NCI-H1092 (cell line): ENCODE measurements at regions not wholly inside any gene's neighbourhood (a gene's known extent, or its start where the extent isn't known, plus 50 kb on each side); places are given as distances from the start of the nearest gene placed in this dataset.
"Not testable (repeated sequence)": the region's sequence is repeated elsewhere in the genome, so short reads cannot be mapped to it uniquely, and the experiment has no call there.

Experiments
- DNase-seq: peaks from one replicate; lab custom pipeline; 2025; lab: John Stamatoyannopoulos, UW

DNA sequence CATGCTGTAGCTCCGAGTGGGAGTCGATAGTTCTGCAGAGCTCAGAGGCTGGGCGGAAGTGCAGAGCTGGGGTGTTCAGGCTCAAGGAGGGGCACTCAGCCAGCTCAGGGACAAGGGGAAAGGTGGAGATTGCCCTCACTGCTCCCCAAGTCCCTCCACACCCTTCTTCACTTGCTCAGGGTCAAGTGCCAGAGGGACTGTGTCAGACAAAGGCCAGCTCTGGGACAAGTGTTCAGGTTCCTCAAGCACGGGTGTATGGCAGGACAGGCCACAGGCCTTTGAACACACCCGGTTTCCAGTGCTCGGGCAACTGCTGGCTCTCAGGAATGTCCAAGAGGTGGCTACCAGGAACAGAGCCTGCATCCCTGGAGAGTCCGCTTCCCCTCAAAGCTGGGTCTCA, 293.0 kb upstream of the PODXL start:
- DNase-seq, result no peak

DNA sequence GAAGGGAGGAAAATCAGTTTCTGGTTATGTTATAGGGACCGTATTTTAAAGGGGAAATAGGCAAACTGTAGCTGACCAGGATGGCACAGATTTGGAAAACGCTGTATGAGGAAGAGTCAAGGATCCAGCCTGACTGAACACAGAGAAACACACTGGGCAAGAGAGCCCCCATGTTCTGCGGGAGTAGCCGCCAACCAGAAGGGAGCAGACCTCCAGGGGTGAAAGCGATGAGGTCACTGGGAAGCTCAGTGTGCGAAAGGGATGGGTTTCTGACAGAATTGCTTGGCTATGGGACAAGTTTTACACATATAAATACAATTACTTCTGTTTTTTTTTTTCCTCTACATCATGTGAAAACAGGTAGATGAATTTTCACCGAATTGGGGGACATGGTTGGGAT, 291.6 kb upstream of the PODXL start:
- no peak for DNase-seq

DNA sequence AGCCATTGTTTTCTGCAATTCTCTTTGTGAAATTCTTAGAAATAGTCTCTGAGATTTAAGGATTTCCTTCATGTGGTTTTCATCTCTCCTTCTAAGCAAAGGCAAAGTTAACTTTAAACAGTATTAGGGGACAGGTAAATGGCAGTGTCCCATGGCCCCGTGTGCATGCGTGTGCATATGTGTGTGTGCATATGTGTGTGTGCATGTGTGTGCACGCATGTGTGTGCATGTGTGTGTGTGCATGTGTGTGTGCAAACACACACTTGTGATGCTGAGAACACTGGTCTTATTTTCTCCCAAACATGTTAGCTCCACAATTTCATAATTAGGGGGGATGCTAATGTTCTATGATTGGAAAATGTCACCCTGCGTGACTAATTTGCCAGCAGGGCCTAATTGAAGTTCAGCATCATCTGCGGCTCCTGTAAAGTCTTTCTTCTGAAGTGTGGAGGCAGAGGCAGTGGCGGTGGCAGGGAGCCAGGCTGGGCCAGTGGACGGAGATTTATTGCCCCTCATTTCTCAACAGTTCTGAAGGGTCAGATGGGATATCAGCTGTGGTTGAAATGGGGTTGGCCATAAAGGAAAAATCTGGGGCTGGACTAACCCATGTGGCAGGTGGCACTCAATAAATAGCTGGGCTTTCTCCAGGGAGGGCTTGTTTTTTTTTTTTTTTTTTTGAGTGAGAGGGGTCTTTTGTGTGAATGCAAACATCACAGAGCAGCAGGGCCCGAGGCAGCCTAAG, 289.3 kb upstream of the PODXL start:
- no peak for DNase-seq

DNA sequence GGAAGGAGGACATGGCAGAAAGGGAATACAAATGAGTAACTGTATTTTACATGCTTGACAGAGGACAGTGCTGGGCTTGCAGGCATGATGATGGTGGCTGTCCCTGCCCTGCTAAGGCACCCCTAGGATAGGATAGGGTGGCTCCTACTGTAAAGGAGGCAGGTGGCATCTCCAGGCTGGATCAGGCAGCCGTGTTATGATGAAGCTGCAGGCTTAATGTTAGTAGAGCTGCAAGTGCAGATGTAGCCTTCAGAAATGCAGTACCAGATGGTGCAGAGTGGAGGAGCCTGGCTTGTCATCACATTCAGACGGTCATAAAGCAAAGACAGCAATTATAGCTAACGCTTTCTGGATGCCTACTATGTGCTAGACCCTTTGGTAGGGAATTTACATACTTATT, 287.9 kb upstream of the PODXL start:
- no peak for DNase-seq

DNA sequence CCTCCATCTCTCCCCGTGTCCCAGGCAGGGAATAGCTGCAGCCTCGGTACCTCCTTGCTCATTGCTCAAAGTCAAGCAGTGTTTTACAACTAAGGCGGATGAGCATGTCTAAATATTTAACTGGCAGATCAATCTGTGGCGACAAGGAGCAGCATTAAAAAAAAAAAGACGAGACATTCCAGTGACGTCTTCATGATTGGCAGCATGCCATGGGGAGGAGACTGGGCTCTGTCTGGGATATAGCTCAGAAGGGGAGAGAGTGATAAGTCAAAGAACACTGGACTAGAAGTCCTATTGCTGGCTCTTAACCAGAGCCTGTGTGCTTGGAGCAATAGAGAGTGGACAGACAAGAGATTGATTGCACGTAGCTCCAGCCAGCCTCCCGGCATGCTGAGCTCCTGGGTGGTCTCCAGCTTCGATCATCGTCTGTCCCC, 287.5 kb upstream of the PODXL start:
- DNase-seq, result no peak

DNA sequence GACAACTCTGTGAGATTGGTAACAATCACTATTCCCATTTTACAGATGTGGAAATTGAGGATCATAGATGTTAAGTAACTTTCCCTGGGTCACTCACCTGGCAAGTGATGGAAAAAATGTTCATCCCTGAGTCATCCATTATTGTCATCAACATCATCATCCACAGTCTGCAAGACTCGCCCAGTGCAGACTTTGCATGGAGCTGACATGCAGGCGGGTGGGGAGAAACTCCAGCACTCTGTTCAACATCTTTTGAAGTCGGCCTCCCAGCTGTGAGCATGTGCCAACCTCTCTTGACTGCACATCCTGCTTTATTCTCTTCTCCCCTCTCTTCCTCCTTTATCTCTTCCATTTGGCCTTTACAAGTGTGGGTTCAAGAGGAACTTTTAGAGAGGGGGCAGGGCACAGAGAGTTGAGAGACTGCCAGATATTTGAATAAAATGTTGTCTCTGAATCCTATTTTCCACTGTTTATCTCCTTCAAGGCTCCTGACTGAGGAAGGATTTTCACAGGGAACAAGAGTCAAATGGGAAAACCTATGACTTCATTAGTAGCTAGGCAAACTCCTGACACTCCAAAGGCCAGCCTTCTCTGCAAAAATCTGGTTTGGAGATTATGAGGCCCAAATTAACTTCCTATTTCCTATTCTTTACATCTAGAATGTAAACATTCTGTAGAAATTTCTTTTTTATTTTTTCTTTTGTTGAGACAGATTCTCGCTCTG, 283.7 kb upstream of the PODXL start:
- no peak for DNase-seq

DNA sequence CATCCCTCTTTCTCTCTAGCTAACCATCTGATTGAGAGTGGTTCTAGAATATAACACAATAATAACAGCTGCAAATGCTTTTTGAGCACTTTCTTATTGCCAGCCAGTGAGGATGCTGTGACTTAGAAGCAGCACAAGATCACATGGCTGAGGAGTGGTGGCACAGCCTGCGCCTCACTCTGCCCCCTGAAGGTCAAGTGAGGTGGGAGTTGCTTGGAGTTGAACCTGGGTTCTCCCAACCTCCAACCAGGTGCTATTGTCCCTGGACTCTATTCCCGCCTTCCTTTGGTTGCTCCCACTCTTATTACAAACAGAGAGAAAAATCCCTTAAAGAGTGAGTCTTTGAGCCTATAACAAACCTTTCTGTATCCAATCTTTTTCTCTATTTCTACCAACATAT, 280.3 kb upstream of the PODXL start:
- DNase-seq, result no peak

DNA sequence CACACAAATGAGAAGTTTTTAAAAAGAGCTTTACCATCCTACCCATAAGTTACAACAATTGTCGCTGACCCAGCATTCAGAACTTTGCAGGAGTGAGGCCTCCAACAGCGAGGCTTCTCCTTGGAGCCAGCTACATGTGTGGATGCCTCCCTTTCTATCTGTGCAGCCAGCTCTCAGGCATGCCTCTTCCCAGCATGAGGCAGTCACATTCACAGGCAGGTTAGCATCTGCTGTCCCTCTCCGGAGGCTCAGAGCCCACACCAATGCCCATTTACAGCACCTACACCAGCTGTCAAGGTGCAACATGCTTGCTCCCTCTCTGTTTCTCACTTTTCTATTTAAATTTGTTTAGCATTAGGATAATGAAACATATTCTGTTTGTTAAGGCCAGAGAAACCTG, 278.7 kb upstream of the PODXL start:
- DNase-seq, result no peak

DNA sequence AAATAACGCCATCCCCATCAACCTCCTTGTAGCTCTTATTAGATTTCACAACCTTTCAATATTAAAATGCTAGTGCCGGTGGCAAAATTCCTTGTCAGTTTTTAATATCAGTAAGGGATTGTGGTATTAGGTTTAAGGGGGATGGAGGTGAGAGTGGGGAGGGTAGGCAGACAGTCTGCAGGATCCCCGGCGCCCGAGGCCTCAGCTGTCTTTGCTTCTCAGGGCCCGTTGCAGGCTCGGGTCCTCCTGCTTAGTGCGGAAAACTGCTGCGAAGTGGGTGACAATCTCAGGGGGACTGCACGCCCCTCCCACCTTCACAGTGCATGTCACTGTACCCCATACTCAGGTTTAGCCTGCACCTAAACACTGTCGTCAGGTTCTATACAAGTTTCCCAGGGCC, 274.3 kb upstream of the PODXL start:
- DNase-seq, result no peak

DNA sequence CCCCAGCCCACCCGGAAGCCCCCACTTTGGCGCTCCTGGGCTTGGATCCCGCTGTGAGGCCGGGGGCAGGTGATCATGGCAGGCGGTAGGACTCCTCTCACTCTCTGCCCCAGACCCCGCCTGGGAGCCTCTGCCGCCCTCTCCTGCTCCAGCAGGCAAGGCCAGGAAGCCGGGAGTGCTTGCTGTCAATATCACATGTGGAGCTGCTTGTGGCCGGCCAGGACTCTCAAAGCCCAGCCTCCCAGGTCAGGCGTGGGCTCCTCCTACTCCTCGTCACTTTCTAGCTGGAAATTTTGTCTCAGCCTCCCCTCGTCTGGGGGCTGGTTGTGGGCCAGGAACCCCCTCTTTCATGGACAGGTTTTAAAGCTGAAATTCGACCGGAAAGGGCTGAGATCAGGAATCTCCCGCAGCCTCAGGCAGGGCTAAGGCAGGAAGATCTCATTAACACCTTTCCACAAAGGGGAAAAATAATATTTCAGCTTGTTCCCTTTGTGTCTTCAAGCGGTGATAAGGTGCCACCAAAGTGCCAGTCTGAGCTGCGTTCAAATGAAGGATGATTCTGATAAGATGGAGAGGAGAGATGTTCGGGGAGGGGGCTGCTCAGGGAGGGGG, 273.6 kb upstream of the PODXL start:
- DNase-seq, result peak; percentile 42

DNA sequence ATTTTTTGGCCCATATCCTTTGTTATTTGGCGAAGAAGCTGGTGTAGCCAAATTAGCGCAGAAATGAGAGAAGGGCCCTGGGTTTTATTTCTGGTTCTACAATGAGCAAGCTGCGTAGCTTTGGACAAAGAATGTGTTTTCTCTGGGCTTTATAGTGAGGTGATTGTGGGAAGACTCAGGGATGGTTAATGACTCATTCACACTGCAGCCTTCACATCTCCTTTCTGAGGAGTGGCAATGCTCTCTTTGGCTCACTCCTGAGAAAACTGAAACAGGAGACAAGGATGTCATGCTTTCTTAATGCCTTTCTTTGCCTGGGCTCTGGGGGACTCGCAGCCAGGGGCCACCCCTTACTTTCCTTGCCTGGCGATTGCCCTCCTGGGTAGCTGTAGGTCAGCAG, 271.0 kb upstream of the PODXL start:
- no peak for DNase-seq

DNA sequence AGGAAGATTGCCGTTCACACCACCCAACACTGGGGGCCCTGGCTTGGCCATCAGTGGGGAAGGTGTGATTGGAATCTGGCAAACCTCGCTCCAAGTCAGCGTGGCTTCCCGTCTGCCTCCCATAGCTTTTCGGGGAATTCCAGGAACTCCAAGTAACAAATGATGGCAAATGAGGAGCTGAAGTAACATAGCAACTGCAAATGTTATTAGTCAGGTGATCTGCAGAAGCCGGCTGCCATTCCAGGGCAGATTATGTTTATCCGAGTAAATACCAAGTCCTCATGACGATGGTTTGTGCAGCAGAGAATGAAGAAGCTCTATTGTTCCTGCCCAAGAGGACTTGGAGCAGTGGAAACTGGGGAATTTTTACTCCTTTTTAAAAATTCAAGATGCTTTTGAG, 270.5 kb upstream of the PODXL start:
- no peak for DNase-seq

DNA sequence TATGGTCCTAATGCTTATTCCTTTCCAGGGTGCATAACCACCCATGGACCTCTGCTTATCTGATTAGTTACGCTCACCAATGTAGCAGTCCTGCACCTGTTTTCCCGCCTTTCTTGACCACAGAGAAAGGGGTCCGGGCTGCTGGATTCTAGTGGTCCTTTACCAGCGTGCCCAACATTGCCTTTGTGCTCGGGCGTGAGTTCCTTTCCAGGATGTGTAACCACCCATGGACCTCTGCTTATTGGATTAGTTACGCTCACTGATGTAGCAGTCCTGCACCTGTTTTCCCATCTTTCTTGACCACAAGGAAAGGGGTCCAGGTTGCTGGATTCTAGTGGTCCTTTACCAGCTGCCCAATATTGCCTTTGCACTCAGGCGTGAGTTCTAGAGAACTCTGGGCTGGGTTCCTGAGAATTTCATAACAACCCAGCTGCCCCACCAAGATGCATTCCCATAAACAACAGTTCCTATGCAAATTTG, 267.6 kb upstream of the PODXL start:
- not testable (repeated sequence) for DNase-seq

DNA sequence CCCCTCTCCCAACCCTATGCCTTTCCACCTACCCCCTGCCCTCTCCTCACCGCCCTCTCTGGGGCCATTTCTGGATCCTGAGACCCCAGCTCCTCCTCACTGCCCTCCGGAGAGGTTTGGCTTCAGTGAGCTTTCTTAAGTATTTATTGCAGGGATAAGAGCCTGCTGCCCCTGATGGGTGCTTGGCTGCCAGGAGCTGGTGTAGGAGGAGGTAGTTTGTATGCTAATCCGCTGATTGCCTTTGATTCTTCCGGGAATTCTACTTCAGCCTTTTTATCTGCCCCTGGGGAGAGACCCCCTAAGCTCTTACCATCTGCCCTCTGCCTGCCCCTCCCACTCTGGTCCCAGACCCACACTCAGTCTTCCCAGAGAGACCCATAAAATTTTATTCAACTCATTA, 263.5 kb upstream of the PODXL start:
- peak; percentile 18 for DNase-seq

DNA sequence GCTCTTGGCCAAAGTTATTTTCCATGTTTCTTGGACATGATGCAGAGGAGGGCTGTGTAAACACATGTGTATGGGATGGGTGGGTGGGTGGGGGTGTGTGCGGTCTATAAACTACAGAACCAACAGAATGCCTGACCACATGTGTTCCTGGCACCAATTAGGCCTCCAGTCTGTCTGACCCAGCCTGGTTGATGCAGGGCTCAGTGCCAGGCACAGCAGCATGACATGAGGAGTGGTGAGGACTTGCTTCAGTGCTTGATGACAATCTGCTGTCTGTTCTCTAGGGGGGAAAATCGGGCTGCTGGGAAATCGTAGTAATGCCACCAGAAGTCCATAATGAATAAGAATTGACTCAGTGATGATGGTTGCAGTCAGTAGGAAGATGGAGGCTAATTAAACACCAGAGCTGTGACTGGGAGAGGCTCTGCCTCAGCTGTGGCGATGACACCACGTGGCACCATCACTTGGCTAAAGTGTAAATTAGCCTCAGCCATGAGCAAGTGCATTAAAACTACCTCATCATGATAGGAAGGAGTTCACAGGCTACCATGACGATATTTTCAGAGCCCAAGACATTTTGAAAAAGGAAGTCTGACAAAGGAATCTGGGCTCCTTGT, 260.1 kb upstream of the PODXL start:
- DNase-seq, result no peak

DNA sequence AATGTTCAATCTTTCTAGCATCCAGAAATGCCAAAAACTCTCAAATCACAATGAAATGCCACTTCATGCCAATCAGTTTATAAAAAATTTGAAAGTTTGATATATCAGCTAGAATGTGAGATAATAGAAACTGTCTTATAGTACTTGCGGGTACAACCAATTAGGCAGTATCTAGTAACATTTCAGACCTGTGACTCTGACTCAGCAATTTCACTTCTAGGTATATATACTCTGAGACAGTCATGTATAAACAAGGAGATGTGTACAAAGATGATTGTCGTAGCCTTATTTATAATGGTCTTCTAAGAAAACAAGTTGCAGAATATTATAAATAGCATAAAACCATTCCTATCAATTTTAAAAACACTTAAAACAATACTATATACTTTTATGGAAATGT, 252.3 kb upstream of the PODXL start:
- DNase-seq, result no peak

DNA sequence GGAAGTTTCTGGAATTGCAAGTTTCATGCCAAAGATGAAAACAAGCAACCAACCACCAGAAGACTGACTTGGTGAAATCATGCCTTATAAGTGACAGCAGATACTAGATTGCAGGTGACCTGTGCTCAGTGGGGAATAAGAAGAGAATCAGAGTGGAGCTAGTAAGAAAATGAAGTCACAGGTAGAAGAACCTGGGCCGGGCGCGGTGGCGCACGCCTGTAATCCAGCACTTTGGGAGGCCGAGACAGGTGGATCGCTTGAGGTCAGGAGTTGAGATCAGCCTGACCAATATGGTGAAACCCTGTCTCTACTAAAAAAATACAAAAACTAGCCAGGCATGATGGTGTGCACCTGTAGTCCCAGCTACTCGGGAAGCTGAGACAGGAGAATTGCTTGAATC, 251.7 kb upstream of the PODXL start:
- not testable (repeated sequence) for DNase-seq

DNA sequence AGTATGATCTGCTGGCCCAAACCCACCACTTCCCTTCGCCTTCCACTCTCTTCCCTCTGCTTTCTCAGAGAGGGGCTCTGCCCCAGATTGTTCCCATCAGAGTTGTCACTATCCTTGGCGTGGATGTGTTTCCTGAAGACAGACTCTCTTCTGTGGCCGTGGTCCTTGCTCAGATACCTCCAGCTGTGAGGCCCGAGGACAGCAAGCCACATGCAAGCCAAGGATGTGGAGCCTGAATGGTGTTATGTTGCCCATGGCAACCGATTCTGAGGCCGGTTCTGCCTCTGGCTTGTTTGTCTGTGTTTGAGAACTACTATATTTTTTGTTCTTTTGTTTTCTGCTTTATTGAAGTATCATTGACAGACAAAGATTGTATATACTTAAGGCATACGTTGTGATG, 247.4 kb upstream of the PODXL start:
- DNase-seq, result peak; percentile 35

DNA sequence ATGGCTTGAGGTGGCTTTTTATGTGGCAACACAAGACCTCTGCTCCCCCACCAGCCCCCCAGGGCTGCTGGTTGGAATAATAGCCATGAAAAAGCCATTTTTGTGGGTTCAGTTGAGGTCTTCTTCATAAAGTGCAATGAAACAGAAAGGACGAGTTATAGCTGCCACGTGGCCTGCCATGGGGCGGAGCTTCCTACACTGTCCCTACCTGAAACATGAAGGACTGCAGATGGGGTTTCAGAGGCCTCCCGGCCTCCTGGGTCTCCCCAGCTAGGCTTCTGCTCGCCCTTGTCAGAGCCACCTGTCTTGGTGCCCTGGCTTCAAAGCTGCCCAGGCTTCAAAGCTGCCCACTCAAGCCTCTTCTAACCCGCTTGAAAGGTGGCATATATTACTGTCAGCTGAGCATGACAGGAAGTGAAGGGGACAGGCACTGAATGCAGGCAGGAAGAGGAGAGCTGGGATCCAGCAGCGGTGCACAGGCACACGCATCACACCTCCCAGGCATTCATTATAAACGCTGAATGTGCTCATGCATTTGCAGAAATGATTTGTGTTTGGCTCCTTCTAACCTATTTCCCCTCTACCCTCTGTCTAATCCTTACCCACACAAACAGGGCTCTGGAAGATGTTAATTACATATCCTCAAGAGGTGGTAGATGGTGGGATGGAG, 245.9 kb upstream of the PODXL start:
- DNase-seq, result no peak

DNA sequence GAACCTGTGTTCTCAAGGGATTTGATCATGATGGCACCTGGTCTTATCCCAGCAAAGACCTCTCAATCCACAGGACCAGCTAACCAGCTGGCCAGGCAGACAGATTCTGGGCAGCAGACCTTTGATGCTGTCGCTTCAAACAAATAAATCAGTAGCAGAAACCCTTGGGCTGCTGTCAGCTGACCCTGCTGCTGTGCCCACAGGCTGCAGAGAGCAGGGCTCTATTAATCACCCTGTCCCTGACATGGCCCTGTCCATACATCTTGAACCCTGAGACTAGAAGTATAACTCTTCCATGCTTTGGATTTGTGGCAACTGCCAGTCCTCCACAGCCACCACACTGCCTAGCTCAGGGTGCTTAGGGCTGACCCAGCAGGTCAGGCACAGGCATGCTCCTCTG, 244.1 kb upstream of the PODXL start:
- DNase-seq, result no peak

DNA sequence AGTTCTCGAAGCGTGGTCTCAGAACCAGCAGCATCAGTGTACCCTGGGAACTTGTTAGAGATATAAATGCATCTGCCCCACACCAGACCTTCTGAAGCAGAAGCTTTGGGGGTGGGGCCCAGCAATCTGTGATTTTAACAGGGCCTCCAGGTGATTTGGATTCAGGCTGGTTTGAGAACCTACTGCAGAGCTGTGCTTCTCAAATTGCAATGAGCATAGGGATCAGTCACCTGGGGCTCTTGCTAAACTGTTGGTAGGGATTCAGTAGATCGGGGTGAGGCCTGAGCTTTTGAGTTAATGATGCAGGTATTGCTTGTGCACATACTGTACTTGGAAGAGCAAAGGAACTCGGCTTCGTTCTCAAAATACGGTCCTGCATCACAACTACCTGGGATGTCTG, 243.6 kb upstream of the PODXL start:
- no peak for DNase-seq

DNA sequence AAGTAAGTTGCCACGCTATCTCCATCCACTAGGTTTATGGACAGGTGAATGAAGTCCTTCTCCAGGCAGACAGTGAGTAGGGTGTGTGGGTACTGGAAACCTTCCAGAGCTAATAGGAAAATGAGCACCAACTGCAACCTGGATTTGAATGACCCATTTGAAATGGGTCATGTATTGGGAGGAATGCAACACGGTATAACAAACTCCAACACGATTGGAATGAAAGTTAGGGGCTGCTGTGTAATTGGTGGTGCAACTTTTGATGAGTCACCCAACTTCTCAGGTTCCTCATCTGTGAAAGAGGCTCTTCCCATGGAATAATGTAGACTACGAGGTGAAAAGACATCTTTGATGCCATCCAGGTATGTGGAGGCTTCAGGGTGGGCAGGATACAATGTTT, 241.4 kb upstream of the PODXL start:
- DNase-seq, result no peak
